DOHH2 (cell line): ENCODE measurements at regions not wholly inside any gene's neighbourhood (a gene's known extent, or its start where the extent isn't known, plus 50 kb on each side); places are given as distances from the start of the nearest gene placed in this dataset.

Source experiments
- H3F3A ChIP-seq: fragments of 200-600 bp; sonication (generic), shearing (Covaris generic); 2 replicates; pipeline ENCODE4 v1.6.0; 2016; ENCODE audit warnings: antibody characterized with exemption, mild to moderate bottlenecking; ENCODE audit not compliant: control insufficient read depth, insufficient read depth
- H3K27ac ChIP-seq: fragments of 200-600 bp; sonication (generic); 2 replicates; pipeline ENCODE4 v1.5.1; 2014; ENCODE audit warnings: low read depth, mild to moderate bottlenecking, low read length, moderate library complexity
- H3K27me3 ChIP-seq: fragments of 200-600 bp; sonication (generic); 2 replicates; pipeline ENCODE4 v1.6.1; 2014; ENCODE audit warnings: mild to moderate bottlenecking, low read length, mixed read lengths; ENCODE audit not compliant: control insufficient read depth
- H3K36me3 ChIP-seq: fragments of 200-600 bp; sonication (generic); 2 replicates; pipeline ENCODE4 v1.6.1; 2014; ENCODE audit warnings: mild to moderate bottlenecking, low read length, moderate library complexity, mixed read lengths; ENCODE audit not compliant: control insufficient read depth
- H3K4me1 ChIP-seq: fragments of 200-600 bp; sonication (generic); 2 replicates; pipeline ENCODE4 v1.6.1; 2014; ENCODE audit warnings: mild to moderate bottlenecking, low read length, mixed read lengths; ENCODE audit not compliant: control insufficient read depth
- H3K4me2 ChIP-seq: fragments of 200-600 bp; sonication (generic); 2 replicates; pipeline ENCODE4 v1.6.0; 2014; ENCODE audit warnings: mild to moderate bottlenecking, low read length, moderate library complexity
- H3K4me3 ChIP-seq: fragments of 200-600 bp; sonication (generic); 2 replicates; pipeline ENCODE4 v1.5.1; 2014; ENCODE audit warnings: mild to moderate bottlenecking, low read length, mixed read lengths
- H3K79me2 ChIP-seq: fragments of 200-600 bp; sonication (generic); 2 replicates; pipeline ENCODE4 v1.6.1; 2014; ENCODE audit warnings: mild to moderate bottlenecking, low read length, mixed read lengths; ENCODE audit not compliant: control insufficient read depth
- H3K9me2 ChIP-seq: fragments of 200-600 bp; sonication (generic); replicated peaks from 2 replicates; pipeline ENCODE4 v1.6.1; 2014; ENCODE audit warnings: mild to moderate bottlenecking, low read length, mixed read lengths; ENCODE audit not compliant: control insufficient read depth
- H3K9me3 ChIP-seq: fragments of 200-600 bp; sonication (generic); 2 replicates; pipeline ENCODE4 v1.6.1; 2014; ENCODE audit warnings: antibody characterized with exemption, low read length, mixed read lengths; ENCODE audit not compliant: control insufficient read depth, insufficient read depth
- H4K20me1 ChIP-seq: fragments of 200-600 bp; sonication (generic); 2 replicates; pipeline ENCODE4 v1.6.0; 2014; ENCODE audit warnings: low read depth, mild to moderate bottlenecking, antibody characterized with exemption, low read length, moderate library complexity; ENCODE audit not compliant: control insufficient read depth, insufficient read depth
- EZH2phosphoT487 ChIP-seq: fragments of 200-600 bp; sonication (generic); IDR thresholded peaks from 2 replicates; pipeline ENCODE4 v1.6.1; 2017; ENCODE audit warnings: borderline replicate concordance, mild to moderate bottlenecking, antibody characterized with exemption, low read length, moderate library complexity, mixed read lengths
- TF ChIP-seq, protein P1 (sequence below): fragments of 200-600 bp; sonication (generic); IDR thresholded peaks from one replicate; pipeline ENCODE4 v1.5.1; 2014; ENCODE audit warnings: antibody characterized with exemption, mild to moderate bottlenecking, low read depth, low read length; ENCODE audit not compliant: poor library complexity, severe bottlenecking

DNA sequence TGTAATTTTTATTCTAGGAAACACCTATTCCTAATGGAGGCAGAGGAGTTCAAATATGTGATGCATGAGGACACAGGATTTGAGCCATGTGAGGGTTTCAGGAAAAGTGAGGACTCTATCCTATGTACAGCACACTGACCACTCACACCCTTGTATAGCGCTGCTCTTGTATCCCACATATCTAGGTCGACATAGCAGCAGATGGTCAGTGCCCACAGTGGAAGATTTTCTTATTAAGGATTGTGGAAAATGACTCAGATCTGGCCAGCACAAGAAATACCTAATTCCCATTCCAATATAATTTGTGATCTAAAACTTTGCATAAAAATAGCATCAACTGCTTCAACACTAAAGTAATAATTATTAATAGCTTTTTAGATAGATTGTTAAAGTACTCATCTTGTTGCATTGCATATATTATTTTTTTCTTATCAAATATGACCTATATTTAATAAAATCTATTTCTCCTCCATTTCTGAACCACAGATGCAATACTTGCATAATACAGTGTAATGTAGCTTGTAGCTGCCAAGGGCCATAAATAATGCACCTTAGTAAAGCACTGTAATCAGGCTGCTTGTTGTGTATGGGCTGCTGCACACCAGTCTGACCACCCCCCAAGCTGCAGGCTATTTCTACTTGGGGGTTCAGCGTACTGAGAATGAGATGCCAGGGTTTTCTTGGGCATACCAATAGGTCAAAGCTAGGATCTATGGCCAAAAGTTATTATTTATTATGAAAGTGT is 442.2 kb upstream of the CWC22 start:
- H3F3A ChIP-seq = no peaks in the 10 kb centered on the region

GRCh38 chr2:180446492-180446891 is 439.4 kb upstream of the CWC22 start:
- H3K4me1 ChIP-seq = no peaks in the 10 kb centered on the region
- H3F3A ChIP-seq = no peaks in the 10 kb centered on the region
- H3K79me2 ChIP-seq = no peaks in the 10 kb centered on the region
- H3K9me2 ChIP-seq = no peaks in the 10 kb centered on the region
- H3K27me3 ChIP-seq = no peaks in the 10 kb centered on the region
- no peaks in the 10 kb centered on the region for H4K20me1 ChIP-seq
- no peak overlapping the region for H3K4me2 ChIP-seq
- H3K4me3 ChIP-seq = no peak overlapping the region
- H3K36me3 ChIP-seq = no peaks in the 10 kb centered on the region
- TF ChIP-seq, protein P1, sequence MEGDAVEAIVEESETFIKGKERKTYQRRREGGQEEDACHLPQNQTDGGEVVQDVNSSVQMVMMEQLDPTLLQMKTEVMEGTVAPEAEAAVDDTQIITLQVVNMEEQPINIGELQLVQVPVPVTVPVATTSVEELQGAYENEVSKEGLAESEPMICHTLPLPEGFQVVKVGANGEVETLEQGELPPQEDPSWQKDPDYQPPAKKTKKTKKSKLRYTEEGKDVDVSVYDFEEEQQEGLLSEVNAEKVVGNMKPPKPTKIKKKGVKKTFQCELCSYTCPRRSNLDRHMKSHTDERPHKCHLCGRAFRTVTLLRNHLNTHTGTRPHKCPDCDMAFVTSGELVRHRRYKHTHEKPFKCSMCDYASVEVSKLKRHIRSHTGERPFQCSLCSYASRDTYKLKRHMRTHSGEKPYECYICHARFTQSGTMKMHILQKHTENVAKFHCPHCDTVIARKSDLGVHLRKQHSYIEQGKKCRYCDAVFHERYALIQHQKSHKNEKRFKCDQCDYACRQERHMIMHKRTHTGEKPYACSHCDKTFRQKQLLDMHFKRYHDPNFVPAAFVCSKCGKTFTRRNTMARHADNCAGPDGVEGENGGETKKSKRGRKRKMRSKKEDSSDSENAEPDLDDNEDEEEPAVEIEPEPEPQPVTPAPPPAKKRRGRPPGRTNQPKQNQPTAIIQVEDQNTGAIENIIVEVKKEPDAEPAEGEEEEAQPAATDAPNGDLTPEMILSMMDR = no peak
- no peak for TF ChIP-seq EZH2phosphoT487
- H3K27ac ChIP-seq = no peak overlapping the region
- no peaks in the 10 kb centered on the region for H3K9me3 ChIP-seq

More for the DNA sequence above, 442.2 kb upstream of the CWC22 start:
- Histone ChIP-seq H4K20me1 (no peaks in the 10 kb centered on the region), H3K4me1 (no peaks in the 10 kb centered on the region), H3K27ac (no peak overlapping the region), H3K4me2 (no peak overlapping the region), H3K27me3 (no peaks in the 10 kb centered on the region), H3K4me3 (no peak overlapping the region), H3K9me2 (no peaks in the 10 kb centered on the region), H3K79me2 (no peaks in the 10 kb centered on the region), H3K9me3 (no peaks in the 10 kb centered on the region), H3K36me3 (no peaks in the 10 kb centered on the region)
- TF ChIP-seq EZH2phosphoT487 = no peak

GRCh38 chr2:180443888-180444287 is 436.8 kb upstream of the CWC22 start:
- no peaks in the 10 kb centered on the region for H4K20me1 ChIP-seq
- H3K4me3 ChIP-seq = no peak overlapping the region
- TF ChIP-seq, protein P1 = no peak
- TF ChIP-seq EZH2phosphoT487 = no peak
- H3K4me2 ChIP-seq = no peak overlapping the region
- H3K9me2 ChIP-seq = no peaks in the 10 kb centered on the region
- H3K9me3 ChIP-seq = no peaks in the 10 kb centered on the region
- H3K36me3 ChIP-seq = no peaks in the 10 kb centered on the region
- H3K4me1 ChIP-seq = no peaks in the 10 kb centered on the region
- H3F3A ChIP-seq = no peaks in the 10 kb centered on the region
- no peaks in the 10 kb centered on the region for H3K79me2 ChIP-seq
- no peak overlapping the region for H3K27ac ChIP-seq
- H3K27me3 ChIP-seq = no peaks in the 10 kb centered on the region

DNA sequence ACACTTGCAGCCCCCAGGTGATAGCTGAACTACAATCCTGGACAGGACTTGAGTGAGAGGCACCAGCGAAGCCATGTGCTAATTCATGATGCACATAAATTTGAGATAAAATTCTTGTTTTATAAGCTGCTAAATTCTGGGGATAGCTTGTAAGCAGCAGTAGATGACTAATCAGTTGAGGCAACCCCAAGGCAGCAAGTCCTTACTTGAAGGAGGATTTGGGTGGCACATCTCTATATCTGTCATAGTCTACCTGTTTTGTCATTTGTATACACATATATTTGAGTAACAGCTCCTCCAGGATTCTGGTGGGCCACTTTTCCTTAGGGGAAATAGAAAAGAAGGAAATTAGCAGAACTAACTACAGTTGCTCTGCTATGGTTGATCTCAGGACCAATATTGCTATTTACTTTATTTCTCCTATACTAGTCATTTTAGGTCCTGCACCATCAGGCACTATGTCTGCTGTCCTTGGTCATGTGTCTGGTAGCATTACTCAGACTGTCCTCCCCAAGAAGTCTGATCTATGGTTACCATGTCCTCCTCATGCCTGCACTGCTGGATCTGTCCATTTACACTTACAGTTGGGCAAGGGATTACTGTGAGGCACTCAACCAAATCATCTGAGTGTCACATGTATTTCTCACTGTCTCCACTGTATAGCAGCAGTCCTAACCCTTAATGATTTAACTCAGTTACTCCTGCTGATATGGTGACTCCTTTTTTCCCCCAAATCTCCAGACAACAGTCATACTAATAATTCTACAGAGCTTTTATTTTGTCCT is 436.0 kb upstream of the CWC22 start:
- Histone ChIP-seq H3K4me1 (no peaks in the 10 kb centered on the region), H3K27ac (no peak overlapping the region), H3K9me3 (no peaks in the 10 kb centered on the region), H3K9me2 (no peaks in the 10 kb centered on the region), H3F3A (no peaks in the 10 kb centered on the region), H4K20me1 (no peaks in the 10 kb centered on the region), H3K79me2 (no peaks in the 10 kb centered on the region), H3K4me3 (no peak overlapping the region), H3K36me3 (no peaks in the 10 kb centered on the region), H3K27me3 (no peaks in the 10 kb centered on the region), H3K4me2 (no peak overlapping the region)
- TF ChIP-seq, protein P1 = no peak
- TF ChIP-seq EZH2phosphoT487 = no peak
